Stimulated activated CD8-positive, alpha-beta memory T cell treated with anti-CD3 and anti-CD28 coated beads, Interleukin-4, amount 100 ng/mL, for 1 hour (primary cell): ENCODE measurements at regions not wholly inside any gene's neighbourhood (a gene's known extent, or its start where the extent isn't known, plus 50 kb on each side); places are given as distances from the start of the nearest gene placed in this dataset.

Experiments
- DNase-seq, 2 donors: peaks; one replicate each; pipeline ENCODE4 v3.0.0-alpha.2; 2020; ENCODE audit warnings: low read depth in 2 of 2, low spot score in 1 of 2

DNA sequence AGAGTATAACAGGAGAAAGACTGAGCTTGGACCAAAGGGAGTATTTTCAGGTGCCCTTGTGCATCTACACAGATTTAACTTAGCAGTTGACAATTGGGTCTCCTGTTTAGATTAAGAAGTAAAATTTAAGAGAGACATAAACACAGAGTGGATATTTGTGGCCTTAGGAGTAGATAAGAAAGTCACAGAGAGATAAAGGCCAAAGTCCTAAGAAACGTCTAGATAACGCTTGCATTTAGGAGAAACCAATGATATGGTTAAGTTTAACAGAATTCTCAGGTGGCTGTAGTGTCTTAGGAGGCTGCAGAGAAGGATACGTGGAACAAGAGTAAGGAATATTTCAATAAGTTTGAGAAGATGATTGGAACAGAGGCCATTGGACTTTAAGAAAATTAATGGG is 155.0 kb upstream of the DAB2 start:
- no peak for DNase-seq

DNA sequence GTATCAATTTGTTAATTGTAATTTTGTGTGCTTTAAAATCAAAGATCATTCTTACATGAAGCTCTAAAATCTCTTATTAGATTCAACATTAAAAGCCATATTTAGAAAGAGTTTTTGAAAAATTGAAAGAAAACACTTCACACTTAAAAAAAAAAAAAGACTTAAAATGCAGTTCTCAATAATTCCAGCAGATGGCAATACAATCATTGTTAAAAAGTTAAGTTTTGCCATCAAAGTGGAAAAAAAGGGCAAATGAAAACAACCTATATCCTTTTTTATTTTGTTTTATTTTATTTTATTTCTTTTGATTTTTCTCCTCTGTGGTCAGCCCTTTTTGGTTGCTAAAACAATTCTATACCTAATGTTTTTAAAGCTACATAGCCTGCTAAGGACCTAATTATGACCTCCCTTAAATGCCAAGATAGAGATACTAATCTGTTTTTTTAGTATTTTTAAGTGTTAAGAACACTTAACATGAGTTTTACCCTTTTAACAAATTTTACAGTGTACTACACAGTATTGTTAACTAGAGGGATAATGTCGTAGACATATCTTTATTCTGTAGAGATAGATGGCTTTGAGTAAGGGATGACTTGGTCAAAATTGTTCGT is 154.2 kb upstream of the DAB2 start:
- DNase-seq = no peak

DNA sequence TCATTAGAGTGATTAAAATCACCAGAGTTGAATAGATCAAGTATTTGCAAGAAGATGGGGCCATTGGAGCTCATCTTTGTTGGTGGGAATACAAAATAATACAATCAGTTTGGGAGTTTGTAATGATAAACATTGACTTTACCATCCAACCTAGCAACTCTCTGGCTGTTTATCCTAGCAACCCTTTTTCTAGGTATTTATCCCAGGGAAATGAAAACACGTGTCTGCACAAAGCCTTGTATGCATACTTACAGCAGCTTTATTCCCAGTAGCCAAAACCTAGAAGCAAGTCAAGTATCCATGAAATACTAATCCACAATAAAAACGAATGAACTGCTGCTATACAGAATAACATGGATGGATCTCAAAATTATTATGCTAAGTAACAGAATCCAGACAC is 152.7 kb upstream of the DAB2 start:
- no peak for DNase-seq

DNA sequence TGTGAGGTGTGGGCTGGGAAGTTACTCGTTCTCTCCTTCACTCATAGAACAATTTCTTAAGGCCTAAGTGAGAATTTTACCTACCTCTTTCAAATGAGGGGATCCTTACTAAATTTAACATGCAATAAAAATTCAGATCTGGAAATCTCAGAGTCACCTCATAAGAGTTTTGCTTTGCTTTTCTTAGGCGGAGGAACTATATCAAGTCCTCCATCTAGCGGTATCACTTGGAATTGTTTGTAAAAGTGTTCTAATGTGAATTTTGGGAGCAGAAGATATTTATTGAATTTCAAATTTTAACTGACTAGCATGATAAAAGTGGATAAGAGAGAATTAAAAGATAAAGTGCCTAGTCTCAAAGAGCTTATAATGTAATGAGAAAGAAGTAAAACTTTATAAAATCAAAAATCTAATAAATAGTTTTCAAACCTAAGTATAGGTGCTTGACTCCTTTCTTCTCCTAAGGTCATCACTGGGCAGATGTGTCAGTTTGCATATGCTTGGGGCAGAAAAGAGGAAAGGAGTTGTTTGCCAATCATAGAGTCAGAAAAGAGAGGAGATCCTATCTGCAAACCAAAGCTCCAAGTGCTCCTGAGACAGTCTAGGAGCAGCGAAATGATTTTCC is 145.7 kb upstream of the DAB2 start:
- DNase-seq = no peak

DNA sequence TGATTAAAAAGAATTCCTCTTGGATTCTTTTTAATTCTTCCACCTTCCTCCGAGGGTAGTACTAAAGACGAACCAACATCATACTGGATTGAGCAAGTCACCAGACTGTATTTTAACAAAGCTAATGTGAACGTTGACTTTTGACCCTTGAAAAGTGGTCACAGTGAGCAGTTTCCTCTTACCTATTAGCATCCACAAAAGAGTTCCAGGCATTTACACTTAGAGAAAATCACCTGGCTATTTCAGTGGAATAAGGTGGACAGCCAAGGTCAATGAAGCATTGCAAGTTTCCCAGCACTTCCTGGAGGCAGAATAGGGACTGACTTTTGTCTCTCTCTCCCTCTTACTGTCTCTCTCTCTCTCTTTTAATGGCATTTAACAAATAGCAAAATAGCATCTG is 145.1 kb upstream of the DAB2 start:
- no peak for DNase-seq

DNA sequence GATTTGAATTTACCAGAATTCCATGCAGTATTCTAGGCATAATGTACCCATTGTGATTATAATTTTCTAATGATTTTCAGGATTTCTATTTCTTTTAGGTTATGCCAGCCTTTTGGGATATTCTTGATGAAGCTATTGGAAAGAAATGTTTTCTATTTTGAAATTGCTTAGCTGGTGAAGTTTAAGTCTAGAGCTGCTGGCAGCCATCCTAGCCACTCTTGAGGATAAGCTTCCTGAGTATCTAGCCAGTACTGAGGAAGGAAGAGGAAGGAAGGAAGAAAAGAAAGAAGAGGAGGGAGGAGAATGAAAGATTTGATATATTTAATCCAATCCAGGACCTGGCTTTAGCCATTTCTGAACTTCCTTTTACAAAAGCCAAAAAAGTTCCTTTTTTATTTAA is 142.1 kb upstream of the DAB2 start:
- DNase-seq = no peak

DNA sequence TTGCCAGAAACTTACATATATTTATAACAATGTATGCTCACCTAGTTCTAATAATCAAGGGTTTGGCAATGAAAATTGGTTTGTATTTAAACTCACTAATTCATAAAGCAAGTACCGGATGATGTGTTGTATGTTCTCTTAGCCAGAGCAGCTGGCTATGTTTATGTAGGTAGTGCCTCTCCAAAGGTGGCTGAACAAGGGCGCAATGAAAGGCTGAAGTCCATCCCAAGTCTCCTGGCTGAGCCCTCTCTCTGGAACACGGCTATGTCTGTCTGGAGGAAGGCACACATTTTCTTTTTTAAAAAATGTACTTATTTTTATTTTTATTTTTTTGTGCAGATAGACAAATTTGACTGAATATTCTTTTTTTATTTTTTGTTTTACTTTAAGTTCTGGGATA is 141.2 kb upstream of the DAB2 start:
- no peak for DNase-seq

DNA sequence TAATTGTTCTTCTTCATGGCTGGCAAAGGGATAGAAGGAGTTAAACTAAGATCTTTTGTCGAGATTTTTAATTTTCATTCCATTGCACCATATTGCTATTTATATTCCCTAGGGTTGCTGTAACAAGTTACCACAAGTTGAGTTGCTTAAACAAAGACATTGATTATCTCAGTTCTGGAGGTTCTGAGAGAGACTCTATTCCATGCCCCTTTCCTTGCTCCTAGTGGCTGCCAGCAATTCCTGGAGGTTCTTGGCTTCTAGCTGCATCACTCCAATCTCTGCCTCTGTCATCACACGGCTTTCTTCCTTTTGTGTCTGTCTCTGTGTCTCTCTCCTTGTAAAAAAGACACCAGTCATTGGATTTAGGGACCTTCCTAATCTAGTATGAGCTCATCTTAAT is 136.6 kb upstream of the DAB2 start:
- no peak for DNase-seq

DNA sequence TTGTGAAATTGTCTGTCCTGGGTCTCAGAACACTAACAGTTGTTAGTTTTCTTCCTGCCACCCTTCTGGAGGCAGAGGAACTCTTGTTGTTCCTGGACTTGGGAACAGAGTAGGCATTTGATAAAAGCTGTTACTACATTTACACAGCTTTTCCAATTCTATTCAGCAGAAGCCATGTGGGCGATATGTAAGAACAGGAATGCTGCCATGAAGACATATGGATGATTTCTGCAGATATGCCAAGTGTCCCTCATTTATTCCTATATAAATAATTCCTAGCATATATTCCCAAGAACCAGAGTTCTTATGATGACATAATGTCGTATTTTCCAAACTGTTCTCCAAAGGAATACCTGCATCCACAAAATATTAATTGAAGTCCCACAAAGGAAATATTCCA is 135.9 kb upstream of the DAB2 start:
- no peak for DNase-seq

DNA sequence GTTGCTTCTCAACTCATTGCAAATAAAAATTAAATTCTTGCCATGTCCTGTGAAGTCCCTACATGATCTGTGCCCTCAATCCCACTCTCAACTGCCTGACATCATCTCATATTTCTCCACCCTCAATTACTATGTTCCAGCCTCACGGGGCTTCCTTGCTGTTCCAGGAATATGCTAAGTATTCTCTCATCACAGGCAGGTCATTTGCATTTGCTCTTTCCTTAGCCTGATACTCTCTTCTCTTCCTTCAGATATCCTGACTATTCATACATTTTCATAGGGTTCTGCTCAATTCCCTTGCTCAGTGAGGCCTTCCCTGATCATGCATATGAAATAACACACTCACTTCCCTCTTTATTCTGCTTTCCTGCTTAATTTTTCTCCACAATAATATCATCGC is 135.1 kb upstream of the DAB2 start:
- DNase-seq = no peak

DNA sequence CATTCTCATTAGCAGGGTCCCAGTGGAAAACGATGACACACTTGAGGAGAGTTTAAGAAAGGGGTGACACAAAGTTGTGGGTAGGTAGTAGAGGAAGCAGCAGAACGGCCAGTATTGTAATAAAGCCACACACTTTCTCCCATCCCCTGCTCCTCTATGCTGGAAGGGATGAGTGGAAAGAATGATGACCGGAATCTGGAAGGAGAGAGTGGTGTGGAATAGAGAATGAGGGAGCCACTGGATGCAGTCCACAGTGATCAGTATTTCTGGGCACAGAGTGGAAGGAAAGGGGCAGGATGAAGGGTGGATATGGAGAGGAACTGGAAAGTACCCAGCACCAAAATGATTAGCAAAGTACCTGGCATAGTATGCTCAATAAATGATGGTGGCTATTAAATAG is 133.8 kb upstream of the DAB2 start:
- no peak for DNase-seq

DNA sequence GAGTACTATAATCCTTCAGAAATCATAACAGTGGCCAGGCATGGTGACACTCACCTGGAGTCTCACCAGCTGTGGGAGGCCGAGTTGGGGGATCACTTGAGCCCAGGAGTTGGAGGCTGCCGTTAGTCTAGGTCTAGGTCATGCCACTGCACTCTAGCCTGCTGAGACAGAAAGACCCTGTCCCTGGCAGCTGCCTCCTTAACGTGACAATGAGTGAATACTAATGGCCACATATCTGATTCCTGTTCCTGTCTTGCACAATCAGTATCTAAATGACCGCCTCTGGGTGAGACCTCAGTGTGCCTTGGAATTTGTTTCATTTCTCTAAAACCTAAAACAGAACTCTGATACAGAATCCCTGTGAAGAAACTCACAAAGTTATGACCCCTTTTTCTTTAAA is 131.0 kb upstream of the DAB2 start:
- DNase-seq = no peak

DNA sequence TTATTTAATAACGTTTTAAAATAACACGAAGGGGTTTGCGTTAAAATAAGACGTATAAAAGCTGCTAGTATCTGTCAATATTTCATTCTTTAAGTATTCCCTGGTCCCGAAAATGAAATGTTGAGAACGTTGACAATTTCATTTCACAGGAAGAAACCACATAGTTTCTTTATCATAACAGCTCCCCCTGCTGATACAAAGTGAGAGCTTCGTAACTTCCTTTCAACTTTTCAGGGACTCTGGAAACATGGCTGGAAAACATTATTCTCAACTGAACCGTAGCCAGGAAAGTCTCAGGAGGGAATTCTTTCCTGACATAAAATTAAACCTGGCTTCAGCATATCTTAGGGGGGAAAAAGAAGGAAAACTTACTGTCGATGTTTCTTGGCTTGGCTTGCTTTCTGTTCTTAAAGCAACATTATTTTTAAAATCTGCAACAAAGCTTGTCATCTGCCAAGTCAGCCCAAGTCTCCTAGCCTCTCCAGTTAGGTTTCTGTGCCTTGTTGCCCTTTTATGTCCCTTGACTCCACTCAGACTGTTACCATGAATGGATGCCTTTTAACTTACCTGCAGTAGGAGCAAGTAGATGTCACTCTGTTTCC is 122.9 kb upstream of the DAB2 start:
- DNase-seq = no peak

DNA sequence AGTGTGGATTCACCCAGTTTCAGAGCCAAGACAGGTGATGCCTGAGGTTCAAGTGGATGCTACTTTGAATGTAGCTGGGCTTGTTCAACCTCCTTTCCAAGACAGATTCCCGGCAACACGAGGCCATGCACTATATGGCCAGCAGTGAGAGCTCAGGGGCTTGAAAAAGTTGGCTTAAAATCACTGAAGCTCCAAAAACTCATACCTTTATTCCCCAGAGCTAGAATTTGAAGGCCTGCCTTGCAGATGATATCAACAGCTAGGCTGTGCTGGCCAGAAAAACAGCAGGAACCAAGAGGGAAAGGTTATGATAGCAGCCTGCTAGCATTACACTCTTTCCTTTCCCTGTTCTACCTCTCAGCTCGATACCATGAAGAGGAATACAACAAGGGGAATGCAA is 120.2 kb upstream of the DAB2 start:
- no peak for DNase-seq

DNA sequence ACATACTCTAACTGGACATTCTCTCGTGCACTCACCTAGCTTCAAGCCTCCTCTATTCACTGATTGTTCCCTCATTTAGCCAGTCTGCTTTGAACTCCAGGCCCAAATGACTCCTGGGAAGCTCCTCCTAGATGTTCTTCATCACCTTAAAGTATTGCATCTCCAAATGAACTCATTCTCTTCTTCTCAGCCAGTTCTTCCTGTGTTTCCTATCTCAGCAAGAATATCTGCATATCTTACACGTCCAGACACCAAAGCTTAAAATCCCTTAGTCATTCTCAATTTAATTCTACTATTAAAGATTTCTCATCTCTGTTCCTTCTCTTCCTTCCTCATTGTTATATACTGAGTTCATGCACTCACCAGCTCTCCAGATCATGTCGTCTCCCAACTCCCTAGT is 118.6 kb upstream of the DAB2 start:
- no peak for DNase-seq

DNA sequence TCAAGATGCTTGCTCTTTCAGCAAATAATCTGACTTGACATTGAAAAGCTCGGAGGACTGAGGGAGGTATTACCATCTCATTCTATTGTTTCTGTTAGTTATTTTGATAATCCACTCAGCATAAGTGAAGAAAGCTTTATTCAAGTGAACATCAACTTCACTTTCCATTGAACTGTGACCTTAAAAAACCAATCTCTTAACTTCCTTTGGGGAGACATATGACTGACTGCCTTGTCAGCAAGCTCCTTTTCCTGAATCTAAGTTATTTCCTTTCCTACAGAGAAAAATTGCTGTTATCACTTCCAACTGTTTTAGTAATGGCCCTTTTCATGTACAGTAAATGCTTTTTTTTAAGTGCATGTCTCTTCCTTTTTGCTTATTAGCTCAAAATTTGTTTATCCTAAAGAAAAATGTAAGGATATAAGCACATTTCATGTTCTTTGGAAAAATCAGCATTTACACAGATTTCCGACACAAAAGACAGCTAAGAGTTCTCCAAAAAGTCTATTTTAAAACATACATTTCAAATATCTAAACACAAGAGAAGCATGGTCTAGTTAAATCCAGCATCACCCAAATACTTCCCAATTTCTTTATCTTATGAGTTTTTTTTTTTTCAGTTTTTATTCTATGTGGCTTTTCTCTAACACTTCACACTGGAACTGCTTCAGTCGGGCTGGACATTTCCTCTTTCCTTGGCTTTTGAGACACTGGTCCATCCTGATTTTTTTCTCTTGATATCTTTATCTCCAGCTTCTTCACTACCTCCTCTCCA is 117.9 kb upstream of the DAB2 start:
- DNase-seq = no peak

DNA sequence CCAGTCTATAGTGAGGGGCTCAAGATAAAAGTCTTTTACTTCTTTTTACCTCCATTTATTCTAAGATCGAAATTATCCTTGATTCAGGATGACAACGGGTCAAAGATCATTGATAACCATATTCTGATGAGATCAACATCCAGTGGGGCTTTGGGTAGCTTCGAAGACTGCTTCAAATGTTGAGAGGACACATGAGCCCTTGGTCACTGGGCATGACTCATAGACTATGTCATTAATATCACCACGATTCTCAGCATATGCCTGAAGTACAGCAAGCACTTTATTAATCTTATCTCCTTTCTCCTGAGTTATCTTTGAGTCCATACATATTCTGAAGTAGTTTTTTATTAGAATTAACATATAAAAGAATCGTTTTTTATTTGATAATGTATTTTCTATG is 117.1 kb upstream of the DAB2 start:
- no peak for DNase-seq

DNA sequence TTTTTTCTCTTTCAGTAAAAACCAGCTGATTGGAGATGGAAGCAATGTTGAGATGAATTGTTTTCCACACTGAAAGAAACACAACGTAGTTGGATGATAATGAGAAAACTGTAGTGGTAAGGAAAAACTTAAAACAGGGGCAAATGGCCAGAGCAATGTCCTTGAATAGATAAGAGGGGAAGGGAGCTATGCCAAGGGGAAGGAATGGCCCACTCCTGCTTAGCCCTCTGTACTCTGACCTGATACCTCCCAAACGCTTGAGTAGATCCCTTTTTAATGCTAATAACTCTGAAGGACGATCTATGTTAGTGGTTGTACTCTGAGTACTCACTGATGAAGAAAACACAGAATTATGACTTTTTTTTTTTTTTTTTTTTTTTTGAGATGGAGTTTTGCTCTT is 114.7 kb upstream of the DAB2 start:
- no peak for DNase-seq

DNA sequence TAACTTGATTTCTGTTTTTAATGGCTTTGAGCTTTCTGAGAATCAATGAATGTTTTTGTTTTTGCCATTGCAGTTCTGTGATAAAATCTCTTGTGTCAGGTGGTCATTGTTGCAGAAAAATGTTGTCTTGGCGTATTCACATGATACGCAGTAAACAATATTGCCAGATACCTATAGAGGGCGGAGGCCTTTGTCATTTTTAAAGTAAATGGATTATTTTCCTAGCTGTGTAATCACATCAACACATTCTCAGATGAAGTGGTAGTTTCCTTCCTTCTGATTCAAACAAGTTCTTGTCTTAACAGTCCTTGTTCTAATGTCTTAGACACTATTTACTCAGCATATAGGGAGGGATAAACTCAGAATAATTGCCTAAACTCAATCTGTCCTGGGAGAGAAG is 109.9 kb upstream of the DAB2 start:
- DNase-seq = no peak

DNA sequence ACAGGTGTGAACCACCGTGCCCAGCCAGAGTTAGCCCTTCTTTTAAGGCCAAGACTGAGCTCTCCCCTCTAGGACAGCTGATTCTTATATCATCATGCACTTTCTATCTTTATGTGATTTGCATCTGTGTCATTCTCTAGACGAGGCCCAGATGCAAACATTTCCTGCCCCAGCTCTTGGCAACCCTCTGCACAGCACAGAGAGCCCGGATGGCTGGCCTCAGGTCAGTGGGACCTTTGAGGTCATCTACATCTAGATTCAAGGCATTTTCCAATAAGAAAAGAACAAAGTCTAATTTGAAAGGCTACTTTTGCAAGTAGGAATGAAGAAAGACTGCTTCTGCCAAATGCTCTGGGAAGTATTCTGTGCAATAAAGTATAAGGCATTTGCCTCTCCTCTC is 109.0 kb upstream of the DAB2 start:
- DNase-seq = no peak

DNA sequence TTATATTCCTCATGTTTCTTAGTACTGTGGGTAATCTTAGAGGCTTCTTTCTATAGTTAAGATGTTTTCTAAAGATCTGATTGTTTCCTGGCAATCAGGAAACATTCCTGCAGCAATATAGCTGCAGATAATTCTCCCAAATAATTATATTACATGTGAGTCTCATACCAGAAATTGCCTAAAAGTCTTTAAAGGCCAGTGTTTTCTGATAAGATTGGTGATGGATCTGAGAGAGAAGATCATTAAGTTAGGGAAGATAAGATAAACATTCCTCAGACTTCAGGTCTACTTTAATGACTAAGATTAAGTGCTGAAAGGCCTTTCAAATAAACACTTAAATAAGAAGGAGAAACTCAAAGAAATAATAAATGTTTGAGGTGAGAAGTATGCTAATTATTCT is 107.7 kb upstream of the DAB2 start:
- DNase-seq = no peak

DNA sequence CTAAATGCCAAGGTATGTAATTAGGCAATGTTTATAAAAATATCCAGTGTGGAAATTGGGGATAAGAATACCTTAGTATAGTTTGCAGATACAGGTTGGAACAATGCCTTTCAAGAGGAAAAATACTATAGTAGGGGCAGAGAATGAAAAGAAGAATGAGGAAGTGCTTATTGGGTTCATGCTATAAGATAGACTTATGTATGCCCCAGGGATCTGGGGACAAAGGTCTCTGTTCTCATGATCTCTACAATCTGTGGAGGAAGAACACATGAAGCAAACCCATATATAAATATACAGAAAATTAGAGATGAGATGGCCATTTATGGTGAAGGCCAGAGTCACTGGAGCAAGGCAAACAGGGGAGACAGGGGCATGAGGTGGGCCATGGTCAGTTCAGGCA is 106.5 kb upstream of the DAB2 start:
- no peak for DNase-seq
